Gastroesophageal sphincter (tissue), 3 donors: ENCODE measurements at regions not wholly inside any gene's neighbourhood (a gene's known extent, or its start where the extent isn't known, plus 50 kb on each side); places are given as distances from the start of the nearest gene placed in this dataset.

Experiments
- CTCF ChIP-seq, 4 experiments: fragments of 200-600 bp in 2 of 4; fragments of 450-650 bp in 2 of 4; sonication (generic) in 1 of 4; IDR thresholded peaks; one replicate each; pipeline ENCODE4 v1.5.1; 2017 to 2019; ENCODE audit warnings: antibody characterized with exemption in 4 of 4, mild to moderate bottlenecking in 2 of 4, moderate library complexity in 2 of 4
- EP300 ChIP-seq: sonication (generic); formaldehyde crosslinking; IDR thresholded peaks from one replicate; pipeline ENCODE4 v1.6.1; 2017; ENCODE audit warnings: antibody characterized with exemption, mild to moderate bottlenecking
- POLR2A ChIP-seq, 2 donors: fragments of 450-650 bp; IDR thresholded peaks; one replicate each; pipeline ENCODE4 v1.6.1; 2017; ENCODE audit warnings: antibody characterized with exemption in 2 of 2, mild to moderate bottlenecking in 2 of 2, moderate library complexity in 1 of 2
- POLR2AphosphoS5 ChIP-seq: sonication (generic); formaldehyde crosslinking; IDR thresholded peaks from one replicate; pipeline ENCODE4 v1.6.1; 2017; ENCODE audit warnings: antibody characterized with exemption

GRCh38 chr3:7934362-7934761 lies 567.3 kb upstream of the LMCD1 start:
- no peak for TF ChIP-seq CTCF (IDR thresholded peaks at IDR 0.05)
- TF ChIP-seq EP300 = no peak
- TF ChIP-seq POLR2A (IDR thresholded peaks at IDR 0.05) = no peak
- no peak for TF ChIP-seq POLR2AphosphoS5
